Upper lobe of right lung (tissue), 1 donor: ENCODE measurements at regions not wholly inside any gene's neighbourhood (a gene's known extent, or its start where the extent isn't known, plus 50 kb on each side); places are given as distances from the start of the nearest gene placed in this dataset.

Source experiments
- ATAC-seq: fragments of 200-7000 bp; cut with Tn5 transposase; one replicate; pipeline ENCODE4 v1.9.1; 2020; ENCODE audit warnings: mild to moderate bottlenecking, moderate library complexity
- DNase-seq: peaks from one replicate; pipeline ENCODE4 v3.0.0-alpha.2; 2020
- H3K27ac ChIP-seq: fragments of 200-600 bp; one replicate; pipeline ENCODE4 v1.8.0; 2022
- H3K27me3 ChIP-seq: fragments of 200-600 bp; one replicate; pipeline ENCODE4 v1.8.0; 2022; ENCODE audit warnings: mild to moderate bottlenecking
- H3K36me3 ChIP-seq: fragments of 200-600 bp; one replicate; pipeline ENCODE4 v1.8.0; 2022
- H3K4me1 ChIP-seq: fragments of 200-600 bp; one replicate; pipeline ENCODE4 v1.8.0; 2022
- H3K4me3 ChIP-seq: fragments of 200-600 bp; one replicate; pipeline ENCODE4 v1.8.0; 2022; ENCODE audit warnings: mild to moderate bottlenecking
- H3K9me3 ChIP-seq: fragments of 200-600 bp; one replicate; pipeline ENCODE4 v1.8.0; 2022
- intact Hi-C: fragments of 100-400 bp; cut with DNase I; formaldehyde crosslinking; loops from one replicate; pipeline ENCODE4 v1.11.0; 2022
- TF ChIP-seq, protein P1 (sequence below): fragments of 200-600 bp; IDR thresholded peaks from one replicate; pipeline ENCODE4 v1.8.0; 2022; ENCODE audit warnings: antibody characterized with exemption
- donor health status: DM: no; HTN: yes; CAD: no; lungs with severe emphysema.

DNA sequence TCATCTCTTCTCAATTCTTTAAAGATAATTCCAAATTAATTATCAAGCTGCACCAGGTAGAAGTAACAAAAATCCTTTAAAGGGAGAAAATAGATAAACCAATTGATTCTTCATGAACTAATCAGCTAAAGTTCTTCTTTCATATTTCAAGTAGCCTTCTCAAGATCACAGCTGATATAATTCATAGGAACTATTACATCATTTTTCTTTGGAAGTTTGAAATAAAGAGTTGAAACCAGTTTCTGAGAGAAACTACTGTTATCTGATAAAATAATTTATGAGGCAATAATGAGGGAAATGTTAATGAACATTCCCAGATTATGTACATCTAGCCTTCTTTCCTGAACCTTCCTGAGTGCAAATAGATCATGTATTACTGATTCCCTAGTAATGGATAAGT, 484.9 kb downstream of the METTL4 start:
- intact Hi-C loops = no loop called here
- Histone ChIP-seq H3K4me3 (no peak overlapping the region), H3K9me3 (no peaks in the 10 kb centered on the region), H3K4me1 (no peaks in the 10 kb centered on the region), H3K27me3 (no peaks in the 10 kb centered on the region), H3K36me3 (no peaks in the 10 kb centered on the region), H3K27ac (no peak overlapping the region)
- ATAC-seq = no peak
- DNase-seq = no peak
- TF ChIP-seq, protein P1, sequence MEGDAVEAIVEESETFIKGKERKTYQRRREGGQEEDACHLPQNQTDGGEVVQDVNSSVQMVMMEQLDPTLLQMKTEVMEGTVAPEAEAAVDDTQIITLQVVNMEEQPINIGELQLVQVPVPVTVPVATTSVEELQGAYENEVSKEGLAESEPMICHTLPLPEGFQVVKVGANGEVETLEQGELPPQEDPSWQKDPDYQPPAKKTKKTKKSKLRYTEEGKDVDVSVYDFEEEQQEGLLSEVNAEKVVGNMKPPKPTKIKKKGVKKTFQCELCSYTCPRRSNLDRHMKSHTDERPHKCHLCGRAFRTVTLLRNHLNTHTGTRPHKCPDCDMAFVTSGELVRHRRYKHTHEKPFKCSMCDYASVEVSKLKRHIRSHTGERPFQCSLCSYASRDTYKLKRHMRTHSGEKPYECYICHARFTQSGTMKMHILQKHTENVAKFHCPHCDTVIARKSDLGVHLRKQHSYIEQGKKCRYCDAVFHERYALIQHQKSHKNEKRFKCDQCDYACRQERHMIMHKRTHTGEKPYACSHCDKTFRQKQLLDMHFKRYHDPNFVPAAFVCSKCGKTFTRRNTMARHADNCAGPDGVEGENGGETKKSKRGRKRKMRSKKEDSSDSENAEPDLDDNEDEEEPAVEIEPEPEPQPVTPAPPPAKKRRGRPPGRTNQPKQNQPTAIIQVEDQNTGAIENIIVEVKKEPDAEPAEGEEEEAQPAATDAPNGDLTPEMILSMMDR = no peak

DNA sequence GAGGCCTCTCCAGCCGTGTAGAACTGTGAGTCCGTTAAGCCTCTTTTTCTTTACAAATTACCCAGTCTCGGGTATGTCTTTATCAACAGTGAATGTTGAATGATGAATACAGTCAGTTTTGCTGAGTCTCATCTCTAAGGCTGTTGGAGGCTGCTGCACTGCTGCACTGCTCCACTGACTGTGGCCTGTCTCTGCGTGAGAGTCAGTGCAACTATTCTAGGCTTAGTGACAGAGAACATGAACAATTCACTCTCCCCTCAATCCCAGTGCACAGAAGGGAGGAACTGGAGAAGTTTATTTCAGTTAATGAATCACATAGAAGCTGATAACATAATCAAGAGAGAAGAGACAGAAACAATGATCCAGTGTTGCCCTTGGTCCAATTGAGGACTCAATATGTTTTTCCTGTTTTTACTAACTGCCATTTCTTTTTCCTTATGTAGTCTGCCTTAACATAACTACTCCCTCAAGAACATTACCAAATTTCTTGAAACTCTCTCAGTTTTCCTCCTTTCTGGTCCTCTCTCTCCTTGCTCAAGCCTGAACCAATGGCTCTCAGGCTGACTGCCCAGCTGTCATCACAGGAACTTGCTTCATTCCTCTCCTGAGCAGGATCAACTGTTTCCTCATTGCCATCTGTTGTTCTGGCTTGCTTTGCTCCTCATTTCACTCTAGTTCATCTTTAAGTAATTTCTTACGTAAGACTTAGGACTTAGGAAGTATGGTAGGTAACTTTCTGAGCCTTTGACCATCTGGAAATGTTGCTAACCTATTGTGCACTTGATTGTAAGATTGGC, 483.2 kb downstream of the METTL4 start:
- Histone ChIP-seq H3K27me3 (no peaks in the 10 kb centered on the region), H3K27ac (peak overlapping the region; percentile 34), H3K9me3 (no peaks in the 10 kb centered on the region), H3K36me3 (no peaks in the 10 kb centered on the region), H3K4me3 (no peak overlapping the region), H3K4me1 (no peaks in the 10 kb centered on the region)
- intact Hi-C loops = no loop called here
- peak; percentile 56 for ATAC-seq
- DNase-seq = no peak
- TF ChIP-seq, protein P1 = no peak

DNA sequence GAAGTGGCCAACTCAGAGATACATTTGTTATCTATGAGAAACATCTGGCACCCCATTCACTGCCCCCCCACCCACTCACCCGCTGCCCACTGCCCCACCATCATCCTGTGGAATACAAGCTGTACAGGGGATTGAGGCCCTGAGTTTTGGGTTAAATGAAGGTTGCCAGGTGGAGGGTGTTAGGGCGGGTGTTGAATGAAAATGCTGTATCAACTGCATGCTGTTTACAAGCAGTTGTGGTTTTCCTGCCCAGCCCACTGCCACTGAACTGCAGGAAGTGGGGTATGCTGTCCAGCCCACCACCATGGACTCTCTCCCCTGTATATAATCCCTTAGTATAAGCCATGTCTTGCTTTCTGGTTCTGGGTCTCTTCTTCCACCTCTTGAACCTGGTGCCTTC, 481.9 kb downstream of the METTL4 start:
- no peak for ATAC-seq
- H3K9me3 ChIP-seq = no peaks in the 10 kb centered on the region
- no peaks in the 10 kb centered on the region for H3K4me1 ChIP-seq
- no peak overlapping the region for H3K27ac ChIP-seq
- no peaks in the 10 kb centered on the region for H3K36me3 ChIP-seq
- no peaks in the 10 kb centered on the region for H3K27me3 ChIP-seq
- H3K4me3 ChIP-seq = no peak overlapping the region
- intact Hi-C loops = no loop called here
- TF ChIP-seq, protein P1 = no peak
- no peak for DNase-seq

DNA sequence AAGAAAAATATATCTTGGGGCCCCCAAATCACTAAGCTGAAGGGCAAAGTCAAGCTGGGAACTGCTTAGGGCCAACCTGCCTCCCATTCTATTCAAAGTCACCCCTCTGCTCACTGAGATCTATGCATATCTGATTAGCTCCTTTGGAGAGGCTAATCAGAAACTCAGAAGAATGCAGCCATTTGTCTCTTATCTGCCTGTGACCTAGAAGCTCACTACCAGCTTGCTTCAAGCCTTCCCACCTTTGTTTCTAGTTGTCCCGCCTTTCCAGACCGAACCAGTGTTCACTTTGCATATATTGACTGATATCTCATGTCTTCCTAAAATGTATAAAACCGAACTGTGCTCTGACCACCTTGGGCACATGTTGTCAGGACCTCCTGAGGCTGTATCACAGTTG, 479.4 kb downstream of the METTL4 start:
- H3K4me3 ChIP-seq = no peak overlapping the region
- H3K9me3 ChIP-seq = no peaks in the 10 kb centered on the region
- TF ChIP-seq, protein P1 = no peak
- no peaks in the 10 kb centered on the region for H3K4me1 ChIP-seq
- H3K36me3 ChIP-seq = no peaks in the 10 kb centered on the region
- intact Hi-C loops = no loop called here
- H3K27me3 ChIP-seq = no peaks in the 10 kb centered on the region
- DNase-seq = no peak
- no peak for ATAC-seq
- no peak overlapping the region for H3K27ac ChIP-seq

DNA sequence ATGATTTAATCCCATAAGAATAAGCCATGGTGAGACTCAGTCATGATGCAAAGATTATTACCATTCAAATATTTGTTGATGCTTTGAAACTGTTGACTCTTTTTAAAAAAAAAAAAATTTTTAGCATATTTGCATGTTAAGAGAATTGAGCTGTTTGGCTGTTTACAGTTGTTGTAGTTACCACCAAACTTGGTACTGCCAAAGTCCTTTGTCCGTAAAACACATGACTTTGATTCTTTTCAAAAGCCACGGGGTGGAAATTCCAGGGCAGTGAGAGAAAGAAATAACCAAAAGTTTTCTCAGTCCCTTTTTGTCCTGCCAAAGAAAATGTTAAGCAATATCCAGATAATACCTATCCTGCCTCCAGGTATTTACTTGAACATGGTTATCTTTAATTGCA, 474.8 kb downstream of the METTL4 start:
- Histone ChIP-seq H3K27ac (no peak overlapping the region), H3K27me3 (no peaks in the 10 kb centered on the region), H3K9me3 (no peaks in the 10 kb centered on the region), H3K4me1 (no peaks in the 10 kb centered on the region), H3K36me3 (no peaks in the 10 kb centered on the region), H3K4me3 (no peak overlapping the region)
- intact Hi-C loops = no loop called here
- ATAC-seq (no peak), DNase-seq (no peak)
- TF ChIP-seq, protein P1 = no peak
